ENCODE measurements at regions not wholly inside any gene's neighbourhood (a gene's known extent, or its start where the extent isn't known, plus 50 kb on each side); places are given as distances from the start of the nearest gene placed in this dataset.

DNA sequence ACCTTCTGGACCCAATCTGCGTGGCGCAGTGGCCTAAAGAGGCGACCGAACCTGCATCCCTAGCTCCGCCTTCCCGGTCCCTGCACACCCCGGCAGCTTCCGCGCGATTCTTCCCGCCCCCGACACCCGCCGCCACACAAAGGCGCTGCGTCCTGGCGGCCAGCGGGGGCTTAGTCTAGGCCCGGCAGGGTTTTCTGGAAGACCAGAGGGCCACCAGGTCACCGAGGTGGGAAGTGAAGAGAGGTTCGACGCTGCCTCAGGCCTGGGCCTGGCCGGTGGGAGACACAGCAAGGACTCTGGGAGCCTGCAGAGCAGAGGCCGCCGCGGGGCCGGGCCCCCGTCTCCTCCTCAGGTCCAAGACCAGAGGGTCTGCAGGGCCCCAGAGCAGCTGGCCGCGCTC, 154.9 kb downstream of the OR2B2 start:
- Histone ChIP-seq H2BK12ac (ENCODE audit: insufficient read length, low read depth, low read length) (no peak overlapping the region), H4K8ac (replicated peaks; ENCODE audit: insufficient read length, low read depth, low read length) (no peak overlapping the region), H2BK20ac (ENCODE audit: low read depth, low read length, poor library complexity, severe bottlenecking) (no peak overlapping the region), H4K91ac (ENCODE audit: insufficient read length, low read depth, low read length) (no peak overlapping the region), H2AK5ac (ENCODE audit: insufficient read length, low read length) (no peak overlapping the region), H3K79me1 (ENCODE audit: insufficient read depth, low read depth, low read length, poor library complexity, severe bottlenecking) (no peaks in the 10 kb centered on the region), H2AFZ (ENCODE audit: low read length) (peak overlapping the region; percentile 71), H3K9me3 (ENCODE audit: control insufficient read depth, low read depth, low read length) (no peaks in the 10 kb centered on the region), H3K4me2 (ENCODE audit: insufficient read depth, insufficient read length, low read length) (peak overlapping the region; percentile 52), H3K4me1 (ENCODE audit: insufficient read depth, low read length) (peaks cover 2% of the 10 kb centered on the region; the same call in 1 of the 2 replicates), H4K5ac (ENCODE audit: insufficient read length, low read depth, low read length) (no peak overlapping the region), H2BK120ac (ENCODE audit: low read depth, low read length, poor library complexity, severe bottlenecking) (no peak overlapping the region), H3K27me3 (ENCODE audit: insufficient read depth, low read length) (peaks cover 12% of the 10 kb centered on the region), H3K56ac (ENCODE audit: insufficient read length, low read depth, low read length) (no peak overlapping the region), H3K23me2 (ENCODE audit: insufficient read length, low read depth, low read length, poor library complexity, severe bottlenecking) (peaks cover 11% of the 10 kb centered on the region), H3K4ac (ENCODE audit: low read depth, low read length) (no peak overlapping the region), H3T11ph (ENCODE audit: low read length) (no peak overlapping the region), H3K27ac (ENCODE audit: insufficient read length, low read depth, low read length) (no peak overlapping the region), H3K79me2 (ENCODE audit: insufficient read depth, low read length) (no peaks in the 10 kb centered on the region), H3K9ac (ENCODE audit: extremely low read depth, insufficient read length, low read length) (peak overlapping the region; percentile 7), H2BK15ac (ENCODE audit: low read depth, low read length) (no peak overlapping the region), H3K23ac (ENCODE audit: insufficient read length, low read depth, low read length) (no peak overlapping the region), H4K20me1 (ENCODE audit: control insufficient read depth, insufficient read depth, insufficient read length) (no peaks in the 10 kb centered on the region), H2BK5ac (ENCODE audit: insufficient read length, low read length) (no peak overlapping the region), H3K18ac (ENCODE audit: insufficient read length, low read depth, low read length) (no peak overlapping the region), H3K14ac (ENCODE audit: insufficient read depth, low read length) (peak overlapping the region; percentile 88)
- Mint-ChIP-seq H3K4me1 (peaks cover 30 to 37% of the 10 kb centered on the region in 2 experiments), H3K27ac (no peak overlapping the region), H3K27me3 (ENCODE audit: low read depth) (peaks cover 86% of the 10 kb centered on the region), H3K4me3 (peak overlapping the region; percentile 50 to 76), H3K9me3 (no peaks in the 10 kb centered on the region; a peak in 3 of 5 replicates), H3K36me3 (ENCODE audit: insufficient read depth in 1 of 3, low read depth in 3 of 3) (no peaks in the 10 kb centered on the region)
- TF ChIP-seq, protein P1, sequence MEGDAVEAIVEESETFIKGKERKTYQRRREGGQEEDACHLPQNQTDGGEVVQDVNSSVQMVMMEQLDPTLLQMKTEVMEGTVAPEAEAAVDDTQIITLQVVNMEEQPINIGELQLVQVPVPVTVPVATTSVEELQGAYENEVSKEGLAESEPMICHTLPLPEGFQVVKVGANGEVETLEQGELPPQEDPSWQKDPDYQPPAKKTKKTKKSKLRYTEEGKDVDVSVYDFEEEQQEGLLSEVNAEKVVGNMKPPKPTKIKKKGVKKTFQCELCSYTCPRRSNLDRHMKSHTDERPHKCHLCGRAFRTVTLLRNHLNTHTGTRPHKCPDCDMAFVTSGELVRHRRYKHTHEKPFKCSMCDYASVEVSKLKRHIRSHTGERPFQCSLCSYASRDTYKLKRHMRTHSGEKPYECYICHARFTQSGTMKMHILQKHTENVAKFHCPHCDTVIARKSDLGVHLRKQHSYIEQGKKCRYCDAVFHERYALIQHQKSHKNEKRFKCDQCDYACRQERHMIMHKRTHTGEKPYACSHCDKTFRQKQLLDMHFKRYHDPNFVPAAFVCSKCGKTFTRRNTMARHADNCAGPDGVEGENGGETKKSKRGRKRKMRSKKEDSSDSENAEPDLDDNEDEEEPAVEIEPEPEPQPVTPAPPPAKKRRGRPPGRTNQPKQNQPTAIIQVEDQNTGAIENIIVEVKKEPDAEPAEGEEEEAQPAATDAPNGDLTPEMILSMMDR (conservative IDR thresholded peaks at IDR 0.05): no peak
- WGBS (ENCODE audit: extremely low coverage, insufficient read length, low lambda C conversion rate): no CpG with 5 or more reads among the region's 30 CpGs
- DNase-seq: peak; percentile 73
